GM19463 (cell line): ENCODE measurements at regions not wholly inside any gene's neighbourhood (a gene's known extent, or its start where the extent isn't known, plus 50 kb on each side); places are given as distances from the start of the nearest gene placed in this dataset.

Experiments
- ATAC-seq: cut with Tn5 transposase; IDR thresholded peaks from one replicate; pipeline ENCODE4 v1.9.1; 2021; ENCODE audit warnings: mild to moderate bottlenecking, moderate library complexity; ENCODE audit not compliant: unreplicated experiment

DNA sequence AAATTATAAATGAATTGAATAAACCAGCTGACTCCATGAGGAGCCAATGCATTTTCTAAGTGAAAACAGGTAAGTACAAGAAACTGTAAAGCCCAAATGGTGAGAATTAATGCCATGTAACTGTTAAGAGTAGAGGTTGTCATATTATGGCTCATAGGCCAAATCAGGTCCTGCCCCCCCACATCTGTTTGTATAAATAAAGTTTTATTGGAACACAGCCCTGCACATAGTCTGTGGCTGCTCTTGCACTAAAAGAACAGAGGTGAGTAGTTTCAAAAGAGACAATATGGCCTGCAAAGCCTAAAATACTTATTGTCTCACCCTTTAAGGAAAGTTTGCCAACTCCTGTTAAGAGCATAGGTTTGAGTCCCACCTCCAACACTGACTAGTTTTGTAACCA, 140.5 kb upstream of the SRRM4 start:
- ATAC-seq = no peak

DNA sequence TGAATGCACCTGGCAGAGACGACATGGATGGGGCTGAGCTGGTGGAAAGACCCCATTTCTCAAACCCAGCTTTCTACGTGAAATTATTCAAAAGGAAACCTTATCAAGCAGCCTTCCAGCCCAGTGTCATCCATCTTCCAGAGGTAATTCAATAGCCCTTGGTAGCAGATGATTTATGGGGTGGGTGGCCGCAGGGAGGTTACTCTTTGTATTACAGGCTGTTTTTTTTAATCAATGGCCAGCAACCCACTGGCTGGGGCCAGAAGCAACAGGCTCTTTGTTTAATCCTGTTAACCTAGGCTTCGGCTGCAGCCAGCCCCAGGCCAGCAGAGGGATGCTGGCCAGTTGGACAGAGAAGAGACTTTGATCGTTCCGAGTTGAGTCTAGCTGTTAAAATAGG, 139.8 kb upstream of the SRRM4 start:
- ATAC-seq = no peak

DNA sequence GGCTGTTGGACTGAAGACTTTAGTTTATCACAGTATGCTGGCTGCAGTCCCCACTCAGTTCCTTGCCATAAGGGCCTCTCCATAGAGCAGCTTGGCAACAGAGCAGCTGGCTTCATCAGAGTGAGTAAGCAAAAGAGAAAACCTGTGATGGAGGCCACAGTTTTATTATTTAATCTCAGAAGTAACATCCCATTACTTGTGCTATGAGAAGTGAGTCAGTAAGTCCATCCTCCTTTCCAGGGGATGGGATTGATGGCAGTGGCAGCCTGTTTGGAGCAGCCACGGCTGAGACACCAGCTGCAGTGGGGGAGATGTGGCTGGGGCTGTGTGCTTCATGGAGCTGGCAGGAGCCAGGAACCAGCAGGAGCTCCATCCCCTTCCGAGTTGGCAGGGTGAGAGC, 138.5 kb upstream of the SRRM4 start:
- no peak for ATAC-seq

DNA sequence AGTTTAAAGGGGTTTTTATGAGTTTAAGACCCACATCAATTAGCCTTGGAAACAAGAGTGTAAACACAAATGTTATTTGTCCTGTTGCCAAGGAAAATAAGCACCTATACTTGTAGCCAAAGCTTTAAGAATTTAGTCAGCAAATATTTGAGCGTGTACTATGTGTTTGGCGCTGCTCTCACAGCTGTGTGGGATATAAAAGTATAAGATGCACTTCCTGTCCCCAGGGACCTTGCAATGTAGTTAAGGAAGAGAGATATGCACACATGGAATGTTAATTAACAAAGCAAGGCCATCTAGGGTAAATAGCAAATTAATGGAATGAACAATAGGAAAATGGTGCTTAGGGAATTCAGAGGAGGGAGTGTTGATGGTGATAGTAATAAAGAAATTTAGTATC, 134.9 kb upstream of the SRRM4 start:
- ATAC-seq = no peak

DNA sequence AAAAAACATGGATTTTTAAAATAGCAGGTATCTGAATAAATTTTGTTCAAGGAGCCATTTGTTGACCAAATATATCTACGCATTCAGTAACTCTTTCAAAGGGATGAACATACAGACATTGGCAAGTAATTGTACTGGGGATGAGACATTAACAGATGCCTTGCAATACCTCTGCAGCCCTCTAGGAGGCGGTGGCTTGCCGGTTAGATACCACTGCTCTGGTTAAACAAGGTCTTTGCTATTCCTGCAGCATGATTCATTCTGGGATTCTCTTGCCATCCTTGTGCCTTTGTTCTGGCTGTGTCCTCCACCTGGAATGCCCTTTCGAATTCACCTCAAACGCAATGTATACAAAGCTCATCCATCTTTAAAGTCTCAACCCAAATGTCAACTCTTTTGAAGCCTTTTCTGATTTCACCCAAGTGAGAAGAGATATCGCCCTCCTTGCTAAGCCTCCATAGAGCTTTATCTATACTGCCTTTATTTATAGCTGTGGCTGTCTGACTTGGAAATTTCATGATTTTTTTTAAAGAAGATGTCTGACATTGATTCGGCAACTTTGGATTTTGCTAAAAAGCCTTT, 131.0 kb upstream of the SRRM4 start:
- ATAC-seq = no peak

DNA sequence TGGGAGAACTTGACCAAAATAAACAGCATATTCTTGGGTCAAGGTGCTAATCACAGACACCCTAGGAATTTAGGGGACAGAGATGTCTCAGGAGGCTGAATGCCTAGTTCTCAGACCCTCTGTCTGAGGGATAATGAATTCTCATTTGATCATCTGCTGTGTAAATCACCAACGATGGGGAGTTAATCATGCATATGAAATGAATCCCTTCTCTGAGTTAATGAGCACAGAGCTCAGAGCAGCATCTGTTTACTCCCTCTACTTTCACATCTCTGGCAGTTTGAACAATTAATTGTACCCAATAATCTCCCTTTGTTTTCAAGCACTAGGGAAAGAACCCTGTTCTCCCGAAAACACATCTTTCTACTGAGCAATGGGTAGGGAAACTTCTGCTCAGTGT, 129.4 kb upstream of the SRRM4 start:
- no peak for ATAC-seq

DNA sequence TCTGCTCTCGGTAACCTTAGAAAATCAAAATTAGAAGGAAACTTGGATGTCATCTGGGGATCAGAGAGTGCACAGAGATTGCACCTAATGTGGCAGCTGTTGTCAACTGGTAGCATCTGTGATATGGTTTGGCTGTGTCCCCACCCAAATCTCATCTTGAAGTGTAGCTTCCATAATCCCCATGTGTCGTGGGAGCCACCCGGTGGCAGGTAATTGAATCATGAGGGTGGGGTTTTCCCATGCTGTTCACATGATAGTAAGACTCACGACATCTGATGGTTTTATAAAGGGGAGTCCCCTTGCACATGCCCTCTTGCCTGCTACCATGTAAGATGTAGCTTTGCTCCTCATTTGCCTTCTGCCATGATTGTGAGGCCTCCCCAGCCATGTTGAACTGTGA, 127.7 kb upstream of the SRRM4 start:
- no peak for ATAC-seq

DNA sequence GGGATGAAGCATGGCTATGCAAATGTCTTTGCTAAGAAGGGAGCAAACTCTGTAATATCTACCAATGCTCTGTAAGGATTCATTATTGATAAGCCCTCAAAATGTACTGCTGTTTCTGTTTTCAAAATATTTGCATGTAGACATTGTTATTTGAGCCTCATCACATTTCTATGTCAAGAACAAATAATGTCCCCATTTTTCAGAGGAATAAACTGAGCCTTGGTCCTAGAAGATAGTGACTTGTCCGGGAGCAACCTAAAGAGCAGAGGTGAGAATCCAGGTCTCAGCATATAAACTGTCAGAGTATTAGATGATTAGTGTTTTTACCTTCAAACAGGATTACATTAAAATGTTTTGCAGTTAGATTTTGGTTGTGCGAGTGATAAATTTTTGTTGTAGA, 125.5 kb upstream of the SRRM4 start:
- ATAC-seq = no peak

DNA sequence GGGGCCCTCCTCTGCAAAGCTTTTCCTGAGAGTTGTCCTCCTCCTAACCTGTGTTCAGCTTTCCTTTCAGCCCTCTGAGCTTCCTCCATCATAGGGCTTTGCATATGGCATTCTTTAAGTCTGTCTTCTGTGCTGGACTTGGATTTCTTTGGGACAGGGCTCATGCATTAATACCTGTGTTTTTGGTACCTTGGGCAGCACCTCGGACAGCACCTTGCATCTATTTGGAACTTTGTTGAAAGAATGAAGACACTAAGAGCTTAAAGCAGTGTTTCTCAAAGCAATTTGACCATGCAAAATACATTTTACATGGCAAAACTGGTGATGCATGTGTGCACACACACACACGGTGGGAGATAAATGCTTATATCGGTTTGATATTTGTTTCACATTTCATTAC, 115.0 kb upstream of the SRRM4 start:
- ATAC-seq = no peak

DNA sequence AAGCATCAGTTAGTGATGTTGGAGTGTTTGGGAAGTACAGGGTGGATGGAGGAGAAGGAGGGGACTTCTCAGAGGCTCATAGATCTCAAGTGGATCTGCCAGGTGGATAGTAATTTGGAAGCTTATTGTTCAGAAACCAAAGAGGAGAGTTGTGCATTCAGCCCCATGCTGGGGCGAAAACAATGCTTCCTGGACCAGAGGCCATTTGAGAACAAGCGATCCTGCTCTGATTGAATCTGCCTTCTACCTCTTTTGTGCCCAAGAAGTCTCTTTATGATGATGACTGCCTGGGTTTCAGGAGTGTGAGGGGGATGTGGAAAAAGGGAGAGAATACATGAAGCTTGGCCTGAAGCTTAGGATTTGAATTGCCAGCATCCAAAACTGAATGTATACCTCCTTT, 110.8 kb upstream of the SRRM4 start:
- ATAC-seq = no peak

DNA sequence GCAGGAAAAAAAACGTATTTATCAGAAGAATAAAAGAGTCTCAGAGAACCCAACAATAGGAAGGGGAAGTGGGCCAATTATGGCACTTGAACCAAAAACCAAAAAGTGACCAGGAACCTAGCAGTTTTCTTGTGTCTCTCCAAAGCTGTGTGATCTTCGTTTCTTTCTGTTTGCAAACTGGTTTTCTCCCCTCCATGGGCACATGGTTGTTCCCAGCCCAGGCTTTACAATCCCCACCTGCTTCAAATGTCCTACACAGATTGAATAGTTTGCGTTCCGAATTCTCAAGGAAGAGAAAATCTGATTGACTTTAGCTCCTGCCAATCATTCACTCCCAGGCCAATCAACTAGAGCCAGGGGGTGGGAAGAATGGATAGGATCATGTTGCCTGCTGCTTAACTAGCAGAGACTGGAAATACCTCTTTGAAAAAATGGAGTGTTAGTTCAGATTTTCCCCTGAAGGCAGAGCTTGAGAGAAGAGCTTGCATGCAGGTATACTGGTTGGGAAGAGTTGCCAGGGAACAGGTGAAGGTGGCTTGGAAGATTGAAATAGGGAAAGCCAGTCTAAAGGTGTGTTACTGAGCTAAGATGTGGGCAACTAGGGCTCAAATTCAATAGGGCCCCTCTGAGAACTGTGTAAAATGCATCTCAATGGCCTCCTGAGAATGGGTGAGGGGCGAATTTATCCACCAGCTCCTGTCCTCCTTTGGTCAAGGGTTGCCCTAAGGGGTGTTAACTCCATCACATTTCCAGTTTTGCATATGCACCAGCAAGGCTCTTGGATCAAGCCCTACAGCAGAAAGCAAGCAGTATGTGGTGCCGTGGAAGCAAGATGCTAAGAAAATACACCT, 106.4 kb upstream of the SRRM4 start:
- no peak for ATAC-seq

DNA sequence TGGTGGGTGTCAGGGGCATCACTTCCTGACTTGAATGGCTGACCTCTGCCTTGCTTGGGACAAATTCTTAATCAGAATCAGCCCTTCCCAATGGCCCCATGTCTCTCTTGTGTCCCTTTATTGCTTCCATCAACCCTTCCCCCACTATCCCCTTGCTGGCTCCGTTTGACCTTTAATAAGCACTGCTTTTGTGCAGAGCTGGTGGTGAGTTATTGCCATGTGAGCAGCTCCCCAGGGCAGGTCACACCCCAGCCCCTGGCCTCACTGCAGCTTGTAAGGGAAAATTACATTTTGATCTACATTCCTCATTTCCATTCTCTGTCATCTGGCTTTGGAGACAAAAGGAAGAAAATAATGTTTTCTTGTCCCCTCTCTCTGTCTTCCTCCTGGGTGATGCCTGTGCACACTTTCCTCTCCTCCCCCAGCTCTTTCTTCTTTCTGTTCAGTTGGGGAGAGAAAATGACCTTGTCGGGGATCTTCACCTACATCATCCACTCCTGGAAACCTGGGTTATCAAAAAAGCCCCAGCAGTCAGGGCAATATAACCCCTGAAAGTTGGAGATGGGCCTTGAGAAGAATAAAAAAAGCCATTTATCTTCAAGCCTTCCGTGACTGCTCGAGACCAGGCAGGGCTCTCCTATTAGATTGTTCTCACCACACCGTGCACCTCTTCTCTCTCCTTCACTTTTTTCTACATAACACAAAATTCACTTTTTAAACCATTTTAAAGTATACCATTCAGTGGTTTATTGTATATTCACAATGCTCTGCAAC, 100.4 kb upstream of the SRRM4 start:
- ATAC-seq = no peak

DNA sequence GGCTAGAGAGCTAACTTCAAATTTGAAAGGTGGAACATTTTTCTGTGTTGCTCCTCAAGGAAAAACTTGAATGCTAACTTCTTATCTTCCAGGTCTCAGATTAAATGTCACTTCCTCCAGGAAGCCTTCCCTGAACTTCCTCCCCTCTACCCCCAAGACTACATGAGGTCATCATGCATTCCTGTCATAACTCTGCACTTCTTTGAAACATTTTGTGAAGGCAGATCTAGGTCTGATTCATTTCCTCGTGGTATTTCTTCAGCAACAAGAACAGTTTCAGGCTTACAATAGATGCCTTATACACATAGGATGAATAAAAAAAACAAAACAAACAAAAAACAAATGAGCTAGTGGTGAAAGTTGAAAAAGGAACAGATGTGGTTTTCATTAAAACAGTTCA, 97.1 kb upstream of the SRRM4 start:
- ATAC-seq = no peak

DNA sequence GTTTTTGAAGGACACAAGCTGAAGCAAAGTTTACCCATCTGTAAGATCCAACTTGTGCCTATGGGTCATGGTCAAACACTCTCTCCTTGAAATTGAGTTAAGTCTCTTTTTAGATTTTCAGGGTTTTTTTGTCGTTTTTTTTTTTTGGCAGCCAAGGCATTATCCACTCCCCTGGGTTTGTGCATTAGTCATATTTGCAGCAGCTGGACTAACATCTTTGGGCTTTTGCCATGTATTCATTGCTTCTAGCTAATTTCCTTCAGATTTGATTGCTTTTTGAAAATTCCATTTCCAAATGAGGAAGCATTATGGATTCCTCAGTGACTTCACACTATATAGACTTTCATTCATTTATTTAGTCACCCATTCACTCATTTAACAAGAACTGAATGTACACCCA, 80.3 kb upstream of the SRRM4 start:
- ATAC-seq = no peak

DNA sequence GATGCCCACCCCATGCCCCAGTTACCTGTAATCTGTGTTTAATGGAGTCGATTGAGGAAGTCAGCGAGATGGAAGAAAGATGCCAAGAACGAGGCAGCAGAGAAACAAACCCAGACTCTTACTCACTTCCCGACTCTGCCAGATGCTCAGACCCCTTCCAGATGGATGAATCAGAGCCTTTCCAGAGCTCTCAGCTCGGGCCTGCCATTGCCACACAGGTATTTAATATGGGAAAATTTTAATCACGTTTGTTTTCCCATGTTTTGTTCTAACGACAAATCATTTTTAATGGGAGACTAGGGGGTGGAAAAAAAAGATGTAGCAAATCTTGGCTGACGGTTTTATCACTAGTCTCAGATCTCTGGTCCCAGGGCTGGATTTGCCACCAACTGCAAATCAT, 72.5 kb upstream of the SRRM4 start:
- no peak for ATAC-seq

DNA sequence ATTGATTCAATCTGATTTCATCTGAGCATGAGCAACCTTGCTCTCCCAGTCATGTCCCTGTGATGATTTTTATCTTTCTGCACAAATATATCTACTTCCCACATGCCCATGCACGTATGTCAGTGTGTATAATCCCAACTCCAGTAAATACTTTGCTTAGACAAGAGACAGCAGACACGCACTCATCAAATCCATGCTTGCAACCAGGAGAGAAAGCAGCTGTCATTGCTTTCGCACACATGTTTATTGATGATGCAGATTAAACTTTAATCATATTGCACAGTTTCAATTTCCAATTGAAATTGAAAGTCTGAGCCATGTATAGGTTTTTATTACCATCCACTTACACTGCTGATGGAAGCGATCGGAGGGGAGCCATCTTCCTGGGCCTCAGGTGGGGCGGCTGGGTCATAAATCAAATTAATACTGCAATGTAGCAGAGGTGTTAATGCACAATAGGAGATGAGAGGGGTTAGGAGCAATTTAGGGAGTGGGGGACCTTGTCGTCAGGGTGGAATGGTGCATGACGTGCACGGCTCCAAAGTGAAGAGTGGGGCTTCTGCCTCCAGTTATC, 68.6 kb upstream of the SRRM4 start:
- ATAC-seq = no peak

DNA sequence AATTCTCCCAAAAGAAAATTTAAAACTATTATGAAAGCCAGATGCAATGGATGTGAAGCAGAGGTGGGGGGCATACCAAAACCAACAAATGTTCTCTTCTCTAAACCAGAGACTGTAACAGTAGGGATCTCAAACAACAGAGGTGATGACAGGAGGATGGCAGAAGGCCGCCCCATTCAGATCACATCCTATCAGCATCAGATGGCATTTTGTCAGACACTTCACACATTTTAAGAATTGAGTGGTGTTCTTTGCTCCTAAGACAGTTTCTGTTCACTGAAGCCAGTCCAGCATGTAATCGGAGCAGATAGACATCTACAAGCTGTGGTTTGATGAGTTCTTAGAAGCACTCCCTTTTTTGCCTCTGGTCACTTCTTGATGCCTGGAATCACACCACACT, 59.6 kb upstream of the SRRM4 start:
- ATAC-seq = no peak

DNA sequence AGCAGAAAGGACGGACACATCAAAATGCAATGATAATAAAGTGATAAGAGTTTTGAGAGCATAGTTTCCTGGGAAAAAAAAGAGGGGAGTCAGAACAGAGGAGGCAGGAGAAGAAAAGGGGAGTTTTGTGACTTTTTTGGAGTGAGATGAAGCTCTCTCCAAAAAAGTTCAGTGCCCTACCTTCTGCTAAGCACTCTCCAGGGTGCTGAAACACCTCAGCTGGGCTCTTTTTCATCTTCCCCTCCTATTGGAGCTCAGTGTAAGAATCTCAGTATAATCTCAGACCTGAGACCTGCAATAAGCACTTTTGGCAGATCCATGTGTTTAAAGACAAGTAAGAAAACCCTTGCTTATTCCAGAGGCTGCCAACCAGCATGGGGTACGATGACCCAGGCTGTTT, 58.9 kb upstream of the SRRM4 start:
- no peak for ATAC-seq

DNA sequence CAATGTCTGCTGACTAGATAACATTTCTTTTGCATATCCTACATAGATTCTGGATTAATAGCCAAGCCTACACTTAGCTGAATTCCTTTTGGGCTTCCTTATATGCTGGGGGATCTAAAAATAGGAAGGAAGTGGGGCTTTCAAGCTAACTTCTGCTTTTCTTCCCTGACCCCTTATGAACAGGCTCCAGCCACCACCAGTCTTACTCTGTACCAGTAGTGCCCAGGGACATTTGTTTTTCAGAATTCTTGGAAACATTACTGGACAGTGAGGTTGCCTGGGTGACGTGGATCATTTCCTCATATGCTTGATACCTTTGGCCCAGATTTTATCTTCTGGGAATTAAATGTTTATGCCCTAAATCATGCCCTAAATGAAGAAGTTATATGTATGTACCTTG, 55.9 kb upstream of the SRRM4 start:
- no peak for ATAC-seq

DNA sequence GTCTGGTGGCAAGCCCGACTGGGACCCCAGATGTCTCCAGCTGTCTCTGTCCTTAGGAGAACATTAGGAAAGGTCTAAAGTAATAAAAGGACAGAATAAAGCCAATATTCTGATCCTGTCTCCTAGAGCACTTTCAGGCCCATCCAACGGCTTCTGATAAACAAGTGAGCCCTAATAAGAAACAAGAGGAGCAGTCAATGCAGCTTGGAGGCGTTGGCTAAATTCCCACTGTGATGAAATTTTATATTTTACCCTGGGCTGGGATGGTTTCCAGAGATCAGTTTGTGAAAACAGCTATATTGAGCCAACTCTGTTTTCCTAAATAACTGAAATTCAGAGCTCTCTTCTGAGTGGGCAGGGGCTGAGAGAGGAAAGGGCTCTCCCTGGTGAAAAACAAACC, 55.5 kb upstream of the SRRM4 start:
- ATAC-seq = no peak
